K562 (cell line): ENCODE measurements at regions not wholly inside any gene's neighbourhood (a gene's known extent, or its start where the extent isn't known, plus 50 kb on each side); places are given as distances from the start of the nearest gene placed in this dataset.

Source experiments
- CBX2 ChIP-seq: fragments of 200-600 bp; sonication (generic); IDR thresholded peaks from one replicate; pipeline ENCODE4 v1.6.1; 2012; ENCODE audit warnings: mild to moderate bottlenecking, low read length, inconsistent platforms; ENCODE audit not compliant: insufficient read depth, poor library complexity, severe bottlenecking
- CSDE1 ChIP-seq, 2 experiments: fragments of 450-650 bp; IDR thresholded peaks; 2 replicates each; pipeline ENCODE4 v1.6.1; 2016; ENCODE audit warnings: mild to moderate bottlenecking in 1 of 2
- GTF2A2 ChIP-seq: IDR thresholded peaks from 2 replicates; pipeline ENCODE4 v1.6.1; 2016; ENCODE audit warnings: mild to moderate bottlenecking, missing genetic modification characterization, missing compliant biosample characterization
- MLX ChIP-seq, 2 experiments: fragments of 450-650 bp in 1 of 2; sonication (generic) in 1 of 2; formaldehyde crosslinking; conservative IDR thresholded peaks; 2 replicates each; pipeline versions ENCODE4 v1.4.0 to v1.8.1; 2020 to 2022; ENCODE audit warnings: mild to moderate bottlenecking in 1 of 2, missing genetic modification reagents in 1 of 2
- POLR2AphosphoS5 ChIP-seq: IDR thresholded peaks from 2 replicates; pipeline ENCODE4 v1.6.1; 2011; ENCODE audit warnings: mild to moderate bottlenecking, low read depth, low read length, moderate library complexity; ENCODE audit not compliant: control insufficient read depth, insufficient read depth
- SIRT6 ChIP-seq: IDR thresholded peaks from one replicate; pipeline ENCODE4 v1.6.1; 2012; ENCODE audit warnings: low read depth, mild to moderate bottlenecking, control low read depth, inconsistent platforms, low read length, moderate library complexity
- SMAD4 ChIP-seq: fragments of 250-450 bp; sonication (Bioruptor Pico); conservative IDR thresholded peaks from 2 replicates; pipeline ENCODE4 v1.8.0; 2021; ENCODE audit warnings: inconsistent platforms, mild to moderate bottlenecking, moderate library complexity
- TCF15 ChIP-seq: fragments of 250-450 bp; sonication (Bioruptor Pico); IDR thresholded peaks from 2 replicates; pipeline ENCODE4 v1.8.0; 2022; ENCODE audit warnings: moderate library complexity, mild to moderate bottlenecking, inconsistent platforms
- TCF7L2 ChIP-seq: fragments of 150-350 bp; IDR thresholded peaks from 2 replicates; pipeline ENCODE4 v1.6.1; 2016; ENCODE audit warnings: low read depth, mild to moderate bottlenecking, low read length, moderate library complexity
- ZNF165 ChIP-seq: fragments of 250-450 bp; sonication (Bioruptor Pico); IDR thresholded peaks from 2 replicates; pipeline ENCODE4 v1.4.0; 2020; ENCODE audit warnings: borderline replicate concordance
- ZNF354B ChIP-seq: fragments of 250-450 bp; sonication (Bioruptor Pico); IDR thresholded peaks from 2 replicates; pipeline ENCODE4 v1.4.0; 2020
- TF ChIP-seq, protein P1 (sequence below): sonication (generic); formaldehyde crosslinking; IDR thresholded peaks from 2 replicates; pipeline ENCODE4 v1.8.1; 2023; ENCODE audit warnings: mild to moderate bottlenecking, missing genetic modification reagents

DNA sequence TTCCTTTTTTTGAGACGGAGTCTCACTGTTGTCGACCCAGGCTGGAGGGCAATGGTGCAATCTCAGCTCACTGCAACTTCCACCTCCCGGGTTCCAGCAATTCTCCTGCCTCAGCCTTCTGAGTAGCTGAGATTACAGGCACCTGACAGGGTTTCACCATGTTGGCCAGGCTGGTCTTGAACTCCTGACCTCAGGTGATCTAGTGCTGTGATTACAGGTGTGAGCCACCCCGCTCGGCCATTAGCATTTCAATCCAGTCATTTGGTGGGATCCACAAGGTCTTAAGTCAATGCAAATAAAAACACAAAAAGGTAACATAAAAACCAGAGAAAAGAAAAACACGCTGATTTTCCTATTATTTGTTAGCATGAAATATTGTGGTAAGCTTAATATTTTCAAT is 1227.2 kb upstream of the TENM4 start (continued):
- no peak for TF ChIP-seq SIRT6
- no peak for TF ChIP-seq ZNF354B (CRISPR knock-in tag)
- no peak for TF ChIP-seq MLX (CRISPR knock-in tag; conservative IDR thresholded peaks at IDR 0.05)
- TF ChIP-seq SMAD4 (CRISPR knock-in tag): no peak
- no peak for TF ChIP-seq POLR2AphosphoS5
- TF ChIP-seq CBX2: no peak
- TF ChIP-seq, protein P1, sequence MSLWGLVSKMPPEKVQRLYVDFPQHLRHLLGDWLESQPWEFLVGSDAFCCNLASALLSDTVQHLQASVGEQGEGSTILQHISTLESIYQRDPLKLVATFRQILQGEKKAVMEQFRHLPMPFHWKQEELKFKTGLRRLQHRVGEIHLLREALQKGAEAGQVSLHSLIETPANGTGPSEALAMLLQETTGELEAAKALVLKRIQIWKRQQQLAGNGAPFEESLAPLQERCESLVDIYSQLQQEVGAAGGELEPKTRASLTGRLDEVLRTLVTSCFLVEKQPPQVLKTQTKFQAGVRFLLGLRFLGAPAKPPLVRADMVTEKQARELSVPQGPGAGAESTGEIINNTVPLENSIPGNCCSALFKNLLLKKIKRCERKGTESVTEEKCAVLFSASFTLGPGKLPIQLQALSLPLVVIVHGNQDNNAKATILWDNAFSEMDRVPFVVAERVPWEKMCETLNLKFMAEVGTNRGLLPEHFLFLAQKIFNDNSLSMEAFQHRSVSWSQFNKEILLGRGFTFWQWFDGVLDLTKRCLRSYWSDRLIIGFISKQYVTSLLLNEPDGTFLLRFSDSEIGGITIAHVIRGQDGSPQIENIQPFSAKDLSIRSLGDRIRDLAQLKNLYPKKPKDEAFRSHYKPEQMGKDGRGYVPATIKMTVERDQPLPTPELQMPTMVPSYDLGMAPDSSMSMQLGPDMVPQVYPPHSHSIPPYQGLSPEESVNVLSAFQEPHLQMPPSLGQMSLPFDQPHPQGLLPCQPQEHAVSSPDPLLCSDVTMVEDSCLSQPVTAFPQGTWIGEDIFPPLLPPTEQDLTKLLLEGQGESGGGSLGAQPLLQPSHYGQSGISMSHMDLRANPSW (CRISPR knock-in tag): no peak
- no peak for TF ChIP-seq TCF7L2
- no peak for TF ChIP-seq CSDE1 (IDR thresholded peaks at IDR 0.05)
- no peak for TF ChIP-seq GTF2A2 (tag)
- TF ChIP-seq TCF15: no peak
- no peak for TF ChIP-seq ZNF165
